ENCODE measurements at regions not wholly inside any gene's neighbourhood (a gene's known extent, or its start where the extent isn't known, plus 50 kb on each side); places are given as distances from the start of the nearest gene placed in this dataset.

DNA sequence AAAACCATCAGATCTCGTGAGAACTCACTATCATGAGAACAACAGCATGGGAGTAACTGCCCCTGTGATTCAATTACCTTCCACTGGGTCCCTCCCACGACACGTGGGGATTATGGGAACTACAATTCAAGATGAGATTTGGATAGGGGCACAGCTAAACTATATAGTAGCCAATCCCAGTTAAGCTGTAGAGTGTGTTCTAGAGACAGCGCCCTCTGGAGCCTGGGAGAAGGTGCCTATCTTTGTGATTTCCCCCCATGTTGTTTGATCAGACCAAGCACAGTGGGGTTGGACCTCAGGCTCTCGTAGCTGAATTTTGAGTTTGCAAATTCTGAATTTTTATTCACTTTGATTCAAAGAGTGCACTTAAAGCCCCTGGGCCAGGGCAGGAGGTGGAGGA, 108.2 kb upstream of the TWIST2 start:
- TF ChIP-seq, protein P1, sequence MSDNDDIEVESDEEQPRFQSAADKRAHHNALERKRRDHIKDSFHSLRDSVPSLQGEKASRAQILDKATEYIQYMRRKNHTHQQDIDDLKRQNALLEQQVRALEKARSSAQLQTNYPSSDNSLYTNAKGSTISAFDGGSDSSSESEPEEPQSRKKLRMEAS (IDR thresholded peaks at IDR 0.05), result no peak
- TF ChIP-seq ZSCAN20 (CRISPR knock-in tag; IDR thresholded peaks at IDR 0.05), result no peak
- TF ChIP-seq EP300 (IDR thresholded peaks at IDR 0.05), result no peak
- no peak for TF ChIP-seq CHD4 (IDR thresholded peaks at IDR 0.05; ENCODE audit: borderline replicate concordance)
- TF ChIP-seq, protein P2, sequence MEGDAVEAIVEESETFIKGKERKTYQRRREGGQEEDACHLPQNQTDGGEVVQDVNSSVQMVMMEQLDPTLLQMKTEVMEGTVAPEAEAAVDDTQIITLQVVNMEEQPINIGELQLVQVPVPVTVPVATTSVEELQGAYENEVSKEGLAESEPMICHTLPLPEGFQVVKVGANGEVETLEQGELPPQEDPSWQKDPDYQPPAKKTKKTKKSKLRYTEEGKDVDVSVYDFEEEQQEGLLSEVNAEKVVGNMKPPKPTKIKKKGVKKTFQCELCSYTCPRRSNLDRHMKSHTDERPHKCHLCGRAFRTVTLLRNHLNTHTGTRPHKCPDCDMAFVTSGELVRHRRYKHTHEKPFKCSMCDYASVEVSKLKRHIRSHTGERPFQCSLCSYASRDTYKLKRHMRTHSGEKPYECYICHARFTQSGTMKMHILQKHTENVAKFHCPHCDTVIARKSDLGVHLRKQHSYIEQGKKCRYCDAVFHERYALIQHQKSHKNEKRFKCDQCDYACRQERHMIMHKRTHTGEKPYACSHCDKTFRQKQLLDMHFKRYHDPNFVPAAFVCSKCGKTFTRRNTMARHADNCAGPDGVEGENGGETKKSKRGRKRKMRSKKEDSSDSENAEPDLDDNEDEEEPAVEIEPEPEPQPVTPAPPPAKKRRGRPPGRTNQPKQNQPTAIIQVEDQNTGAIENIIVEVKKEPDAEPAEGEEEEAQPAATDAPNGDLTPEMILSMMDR (IDR thresholded peaks at IDR 0.05), result no peak
- TF ChIP-seq EHMT2 (IDR thresholded peaks at IDR 0.05; ENCODE audit: low read depth), result no peak

All from A549 (cell line).